ENCODE measurements at regions not wholly inside any gene's neighbourhood (a gene's known extent, or its start where the extent isn't known, plus 50 kb on each side); places are given as distances from the start of the nearest gene placed in this dataset.
"Not testable (repeated sequence)": the region's sequence is repeated elsewhere in the genome, so short reads cannot be mapped to it uniquely, and the experiment has no call there.

- DNase-seq (ENCODE audit: low read depth) = no peak
Measured at GRCh38 chr13:78867655-78868054, 208.7 kb upstream of the OBI1 start.

DNA sequence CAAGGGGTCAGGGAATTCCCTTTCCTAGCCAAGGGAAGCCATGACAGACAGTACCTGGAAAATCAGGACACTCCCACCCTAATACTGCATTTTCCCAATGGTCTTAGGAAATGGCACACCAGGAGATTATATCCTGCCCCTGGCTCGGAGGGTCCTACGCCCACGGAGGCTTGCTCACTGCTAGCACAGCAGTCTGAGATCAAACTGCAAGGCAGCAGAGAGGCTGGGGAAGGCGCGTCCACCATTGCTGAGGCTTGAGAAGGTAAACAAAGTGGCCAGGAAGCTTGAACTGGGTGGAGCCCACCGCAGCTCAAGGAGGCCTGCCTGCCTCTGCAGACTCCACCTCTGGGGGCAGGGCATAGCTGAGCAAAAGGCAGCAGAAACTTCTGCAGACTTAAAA, 207.1 kb upstream of the OBI1 start:
- not testable (repeated sequence) for DNase-seq (ENCODE audit: low read depth)

GRCh38 chr13:78862446-78862845, 203.5 kb upstream of the OBI1 start:
- no peak for DNase-seq (ENCODE audit: low read depth)

- DNase-seq (ENCODE audit: low read depth) = no peak
Measured at GRCh38 chr13:78852709-78853108, 193.8 kb upstream of the OBI1 start.

DNA sequence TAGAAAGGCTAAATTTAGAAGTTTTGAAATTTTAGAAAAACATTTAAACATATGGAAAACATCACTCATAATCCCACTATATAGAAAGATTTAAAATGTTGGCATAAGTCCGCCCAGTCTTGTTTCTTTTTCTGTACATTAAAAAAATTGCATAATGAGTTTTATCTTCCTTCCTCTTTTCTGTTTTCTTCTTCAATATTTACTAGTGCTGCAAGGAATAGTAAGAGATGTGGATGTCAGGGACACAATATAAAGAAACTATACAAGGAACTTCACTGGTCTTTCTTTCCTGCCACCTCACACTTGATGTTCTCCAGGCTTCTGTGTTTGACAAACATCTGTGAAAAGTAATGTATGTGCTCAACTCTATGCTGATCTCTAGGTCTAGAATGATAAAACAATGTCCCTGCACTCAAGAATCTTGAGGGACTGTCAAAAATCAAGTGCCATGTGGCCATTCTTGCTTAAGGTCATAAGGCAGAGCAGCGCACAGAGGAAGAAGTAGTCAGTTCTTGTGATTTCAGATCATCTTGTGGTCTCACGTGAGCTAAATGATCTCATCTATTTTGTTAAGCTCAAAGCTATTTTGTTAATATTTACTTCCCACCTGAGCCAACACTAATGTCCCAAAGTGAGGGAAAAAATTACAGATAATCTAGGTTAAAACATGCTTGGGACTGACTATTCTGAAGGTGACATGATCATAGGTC, 186.9 kb upstream of the OBI1 start:
- no peak for DNase-seq (ENCODE audit: low read depth)

DNA sequence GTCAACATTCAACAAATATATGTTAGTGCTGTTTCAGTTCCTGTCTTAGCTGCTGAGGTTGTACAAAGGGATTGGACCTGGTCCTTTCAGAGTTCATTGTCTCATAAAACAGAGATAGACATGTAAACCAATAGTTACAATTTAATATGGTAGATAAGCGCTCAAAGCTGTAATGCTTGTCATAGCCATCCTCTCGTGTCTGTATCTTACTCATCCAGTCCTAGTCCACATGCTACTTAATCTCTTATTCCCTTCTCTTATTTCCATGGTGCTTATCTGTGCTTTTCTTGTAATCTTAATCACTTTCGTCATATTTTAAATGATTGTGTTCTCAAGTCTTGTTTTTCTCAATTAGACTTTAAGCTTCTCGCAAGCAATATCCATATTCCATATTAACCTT, 185.2 kb upstream of the OBI1 start:
- DNase-seq (ENCODE audit: low read depth) = no peak

GRCh38 chr13:78841358-78841963, 182.5 kb upstream of the OBI1 start:
- no peak for DNase-seq (ENCODE audit: low read depth)

GRCh38 chr13:78836238-78836784, 177.4 kb upstream of the OBI1 start:
- DNase-seq (ENCODE audit: low read depth) = no peak

DNA sequence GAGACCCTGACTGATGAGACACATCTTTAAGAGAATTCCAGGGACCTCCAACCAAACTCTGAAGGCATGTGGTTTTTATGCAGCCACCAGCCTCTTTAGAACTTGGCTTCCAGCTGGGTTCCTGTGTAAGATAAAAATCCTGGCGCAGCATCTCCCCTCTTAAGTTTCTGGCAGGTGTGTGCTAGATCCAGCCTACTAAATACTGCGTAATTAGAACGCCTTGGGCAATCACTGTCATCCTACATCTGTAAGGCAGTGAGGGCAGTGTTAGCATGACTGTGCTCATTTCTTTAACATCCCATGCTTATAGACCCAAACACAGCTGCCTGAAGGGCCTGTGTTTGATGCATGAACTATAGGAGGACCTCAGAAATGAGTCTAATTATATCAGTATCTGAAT, 173.5 kb upstream of the OBI1 start:
- DNase-seq (ENCODE audit: low read depth) = no peak

- no peak for DNase-seq (ENCODE audit: low read depth)
Measured at GRCh38 chr13:78830508-78830907, 171.6 kb upstream of the OBI1 start.

DNA sequence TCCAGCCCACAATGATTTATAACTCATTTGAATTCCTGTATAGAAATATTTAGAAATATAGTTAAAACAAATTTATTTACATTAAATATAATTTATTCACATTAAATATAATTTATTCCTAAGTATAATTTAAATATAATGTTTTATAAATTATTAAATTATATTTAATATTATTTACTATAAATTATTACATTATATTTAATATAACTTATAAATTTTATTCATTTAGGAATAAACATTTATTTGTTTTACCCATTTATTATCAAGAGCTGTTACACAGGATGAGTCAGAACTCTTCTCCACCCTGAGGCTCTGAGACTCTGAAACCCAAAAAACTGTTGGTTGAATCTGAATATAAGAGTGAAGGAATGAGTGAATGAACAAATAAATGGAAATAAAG, 170.9 kb upstream of the OBI1 start:
- DNase-seq (ENCODE audit: low read depth) = no peak

- DNase-seq (ENCODE audit: low read depth) = no peak
Measured at GRCh38 chr13:78827471-78827870, 168.5 kb upstream of the OBI1 start.

DNA sequence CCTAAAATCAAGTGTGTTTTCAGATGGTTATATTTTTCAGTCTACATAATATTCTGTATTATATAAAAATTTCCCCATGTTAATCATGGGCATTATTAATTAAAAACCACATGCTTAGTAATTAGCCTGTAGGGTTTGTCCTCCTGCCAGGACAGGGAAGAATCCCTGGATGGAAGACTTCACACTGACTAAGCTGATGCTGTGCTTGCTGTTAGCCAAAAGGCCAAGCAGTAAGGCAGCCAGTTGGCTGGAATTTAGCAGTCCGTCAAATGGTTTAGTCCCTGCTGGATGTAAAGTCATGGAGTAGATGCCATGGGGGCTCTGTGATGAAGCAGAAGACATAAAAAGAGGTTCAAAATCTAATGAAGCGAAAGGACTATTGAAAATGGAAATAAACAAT, 168.0 kb upstream of the OBI1 start:
- no peak for DNase-seq (ENCODE audit: low read depth)

- DNase-seq (ENCODE audit: low read depth) = no peak
Measured at GRCh38 chr13:78826312-78826711, 167.4 kb upstream of the OBI1 start.

DNA sequence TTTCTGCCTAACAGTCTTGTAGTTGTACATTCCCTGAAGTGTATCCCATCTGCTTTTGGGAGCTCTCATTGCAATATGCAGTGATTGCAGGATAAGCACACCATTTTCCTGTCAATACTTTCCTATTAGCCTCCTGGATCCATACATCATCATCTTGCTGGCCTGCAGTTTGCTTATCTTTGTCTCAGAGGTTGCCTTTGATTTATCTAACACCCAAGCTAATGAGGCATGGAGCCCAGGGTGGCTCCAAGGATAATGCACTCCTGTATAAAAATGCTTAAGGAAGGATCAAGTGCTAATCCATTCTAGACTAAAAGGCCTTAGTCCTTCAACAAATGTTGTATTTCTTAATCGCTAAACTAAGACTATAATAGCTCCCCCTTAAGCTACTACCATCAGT, 161.6 kb upstream of the OBI1 start:
- no peak for DNase-seq (ENCODE audit: low read depth)

DNA sequence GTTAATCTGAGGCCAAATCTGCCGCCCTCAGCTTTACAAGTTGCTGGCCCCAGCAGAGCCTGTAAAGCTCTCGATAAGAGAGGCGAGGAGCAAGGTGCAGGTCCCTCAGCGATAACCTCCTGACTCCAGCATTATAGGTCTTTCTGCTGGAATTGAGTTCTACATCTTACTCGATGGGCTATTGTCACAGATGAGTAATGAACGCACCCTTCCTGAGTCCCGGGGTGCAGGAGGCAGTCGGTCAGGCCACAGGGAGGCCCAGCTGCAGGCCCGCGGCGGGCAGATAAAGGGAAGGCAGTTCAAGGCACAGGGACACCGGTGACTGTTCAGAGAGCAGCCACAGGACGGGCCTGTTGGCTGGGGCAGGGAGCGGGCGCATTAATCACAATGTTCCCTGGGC, 157.6 kb upstream of the OBI1 start:
- DNase-seq (ENCODE audit: low read depth) = no peak

DNA sequence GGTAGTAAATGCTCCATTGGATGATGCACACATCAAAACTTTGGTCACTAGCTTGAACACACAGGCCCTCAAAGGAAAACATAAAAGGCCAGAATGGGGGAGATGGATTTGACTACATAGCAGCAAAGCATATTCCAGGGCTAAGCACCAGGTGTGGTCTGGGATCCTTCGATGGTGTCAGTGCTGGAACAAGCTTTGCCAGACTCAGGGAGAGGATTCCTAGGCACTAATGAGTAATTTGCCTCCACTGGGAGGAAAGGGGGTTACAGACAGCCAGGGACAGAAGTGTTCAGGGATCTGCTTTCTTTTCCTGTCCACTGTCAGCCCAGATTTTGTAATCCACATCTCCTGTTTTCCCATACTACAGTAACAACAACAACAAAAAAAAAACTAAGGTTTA, 157.2 kb upstream of the OBI1 start:
- no peak for DNase-seq (ENCODE audit: low read depth)

GRCh38 chr13:78806457-78806856, 147.5 kb upstream of the OBI1 start:
- DNase-seq (ENCODE audit: low read depth) = no peak

DNA sequence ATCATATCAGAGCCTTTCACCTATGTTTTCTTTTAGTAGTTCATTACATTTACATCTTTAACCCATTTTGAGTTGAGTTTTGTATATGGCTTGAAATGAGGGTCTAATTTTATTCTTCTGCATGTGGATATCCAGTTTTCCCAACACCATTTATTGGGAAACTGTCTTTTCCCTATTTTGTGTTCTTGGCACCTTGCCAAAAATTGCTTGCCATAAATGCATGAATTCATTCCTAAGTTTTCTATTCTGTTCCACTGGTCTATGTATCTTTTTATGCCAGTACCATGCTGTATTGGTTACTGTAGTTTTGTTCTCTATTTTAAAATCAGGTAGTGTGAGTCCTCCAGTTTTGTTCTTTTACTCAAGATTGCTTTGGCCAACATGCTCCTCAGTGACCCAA, 144.0 kb upstream of the OBI1 start:
- no peak for DNase-seq (ENCODE audit: low read depth)

DNA sequence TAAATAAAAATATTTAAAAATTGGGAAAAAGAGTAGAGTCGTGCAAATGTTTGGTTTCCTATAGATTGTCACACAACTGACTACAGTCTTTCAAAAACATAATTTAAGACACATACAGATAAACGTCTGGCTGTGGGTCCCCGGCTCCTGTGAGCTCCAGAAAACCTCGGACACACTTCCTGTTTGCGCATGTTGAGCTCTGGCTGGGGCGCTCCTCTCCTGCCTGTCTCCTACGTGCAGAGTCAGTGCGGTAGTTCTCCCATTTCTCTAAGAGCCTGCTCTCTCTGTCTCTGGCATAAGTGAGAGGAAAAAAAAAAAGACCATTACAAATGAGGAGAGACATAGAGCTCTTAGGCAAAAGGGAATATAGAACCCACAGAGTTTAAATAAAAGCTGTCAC, 128.2 kb upstream of the OBI1 start:
- no peak for DNase-seq (ENCODE audit: low read depth)

DNA sequence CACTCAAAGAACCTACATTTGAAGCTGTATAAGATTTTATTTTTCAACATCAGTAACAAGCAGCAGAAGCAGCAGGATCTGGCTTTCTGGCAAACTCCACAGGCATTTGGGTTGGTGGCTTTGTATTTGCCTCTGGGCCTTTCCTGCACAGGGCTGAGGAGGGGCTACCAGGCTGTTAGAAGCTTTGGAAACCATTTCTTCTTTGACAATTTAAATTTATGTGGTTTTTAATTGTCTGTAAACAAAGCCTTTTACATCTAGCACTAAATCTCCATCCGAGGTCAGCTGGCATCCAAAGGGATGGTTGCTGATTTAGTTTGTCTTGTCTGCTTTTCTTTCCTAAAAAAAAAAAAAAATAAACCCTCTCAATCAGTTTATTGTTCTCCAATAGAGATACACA, 127.5 kb upstream of the OBI1 start:
- DNase-seq (ENCODE audit: low read depth) = no peak

- no peak for DNase-seq (ENCODE audit: low read depth)
Measured at GRCh38 chr13:78785764-78786163, 126.8 kb upstream of the OBI1 start.

- DNase-seq (ENCODE audit: low read depth) = no peak
Measured at GRCh38 chr13:78784014-78784750, 125.2 kb upstream of the OBI1 start.

Data from stimulated activated CD8-positive, alpha-beta memory T cell treated with anti-CD3 and anti-CD28 coated beads, Interleukin-15, amount 100 ng/mL, for 1 hour (primary cell).